Suppressor macrophage treated with lipopolysaccharide for 1 hour (primary cell): ENCODE measurements at regions not wholly inside any gene's neighbourhood (a gene's known extent, or its start where the extent isn't known, plus 50 kb on each side); places are given as distances from the start of the nearest gene placed in this dataset.
"Not testable (repeated sequence)": the region's sequence is repeated elsewhere in the genome, so short reads cannot be mapped to it uniquely, and the experiment has no call there.

ENCODE experiments used
- DNase-seq, 3 donors: peaks; one replicate each; pipeline ENCODE4 v3.0.0-alpha.2; 2020 to 2022

DNA sequence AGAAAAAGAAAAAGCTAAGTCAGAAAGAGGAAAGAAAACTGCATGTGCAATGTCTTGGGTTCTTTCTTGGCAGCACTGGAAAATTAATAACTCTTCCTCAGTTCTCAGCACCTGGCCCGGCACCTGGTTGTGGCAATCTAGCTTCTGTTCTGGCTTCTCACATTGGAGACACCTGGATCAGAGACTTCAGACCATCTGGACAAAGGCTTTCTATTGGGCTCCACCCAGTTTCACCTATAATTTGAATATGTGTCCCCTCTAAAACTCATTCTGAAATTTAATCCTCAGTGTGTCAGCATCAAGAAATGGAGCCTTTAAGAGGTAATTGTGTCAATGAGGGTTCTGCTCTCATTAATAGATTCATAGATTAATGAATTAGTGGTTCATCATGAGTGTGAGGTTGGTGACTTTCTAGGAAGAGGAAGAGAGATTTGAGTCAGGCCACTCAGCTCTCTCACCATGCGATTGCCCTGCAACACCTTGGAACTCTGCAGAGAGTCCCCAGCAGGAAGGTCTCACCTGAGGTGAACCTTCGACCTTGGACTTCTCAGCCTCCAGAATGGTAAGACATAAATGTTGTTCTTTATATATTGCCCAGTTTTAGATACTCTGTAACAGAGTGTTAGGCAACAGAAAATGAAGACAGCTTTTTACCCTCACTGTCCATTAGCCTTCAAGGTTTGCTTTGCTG is 679.9 kb downstream of the NTRK3 start:
- DNase-seq, result no peak

DNA sequence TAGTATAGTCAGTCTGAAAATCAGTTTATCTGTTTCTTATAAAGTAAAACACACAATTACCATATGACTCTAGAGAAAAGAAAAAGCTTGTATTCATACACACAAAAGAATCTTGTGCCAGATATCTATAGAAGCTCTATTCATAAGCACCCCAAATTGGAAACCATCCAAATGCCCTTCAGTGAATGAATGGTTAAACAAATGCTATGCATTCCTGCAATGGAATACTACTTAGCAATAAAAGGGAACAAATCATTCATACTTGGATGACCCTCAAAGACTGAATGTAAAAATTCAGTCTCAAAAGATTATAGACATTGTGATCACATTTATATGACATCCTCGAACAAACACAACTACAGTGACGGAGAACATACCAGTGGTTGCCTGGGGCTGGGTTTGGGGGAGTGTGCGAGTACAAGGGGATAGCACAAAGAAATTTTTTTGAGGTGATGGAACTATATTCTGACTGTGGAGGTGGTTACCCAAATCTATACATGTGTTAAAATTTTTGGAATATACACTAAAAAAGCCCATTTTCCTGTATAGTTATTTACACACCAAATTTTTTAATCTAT is 680.6 kb downstream of the NTRK3 start:
- DNase-seq, result no peak

DNA sequence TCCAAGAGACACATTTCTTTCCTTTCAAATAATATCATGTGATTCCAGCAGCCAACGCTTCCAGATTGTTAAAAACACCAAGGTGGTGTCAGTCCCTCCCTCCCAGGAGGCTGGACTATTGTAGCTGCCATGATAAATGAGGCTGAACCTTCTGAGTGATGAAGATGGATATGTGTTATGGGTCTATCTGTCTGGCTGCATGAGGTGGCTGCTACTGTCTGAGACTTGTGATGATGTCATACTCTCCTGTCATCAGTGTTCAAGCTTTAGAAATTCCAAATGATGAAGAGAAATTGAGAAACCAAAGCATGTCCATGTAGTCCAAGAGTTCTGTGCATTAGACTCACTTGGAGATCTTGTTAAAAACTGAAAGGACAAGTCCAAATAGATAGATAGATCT is 683.0 kb downstream of the NTRK3 start:
- DNase-seq, result no peak

DNA sequence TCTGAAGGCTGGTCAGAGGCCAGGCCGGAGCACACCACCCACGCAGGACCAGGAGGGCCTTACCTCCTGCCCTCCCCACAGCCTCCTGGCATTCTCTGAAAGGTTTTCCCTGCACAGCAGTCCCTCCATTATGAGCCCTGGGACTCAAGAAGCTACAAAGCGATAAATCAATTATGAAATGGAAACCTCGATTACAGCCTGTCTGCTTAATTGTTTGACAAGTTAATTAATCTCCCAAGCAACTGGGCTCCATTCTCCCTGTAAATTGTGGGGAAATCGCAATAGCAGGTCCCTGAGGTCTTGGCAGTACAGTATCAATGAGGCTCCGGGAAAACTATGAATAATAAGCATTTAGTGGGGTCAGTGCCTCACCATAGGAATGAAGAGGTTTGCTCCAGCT is 683.5 kb downstream of the NTRK3 start:
- no peak for DNase-seq

DNA sequence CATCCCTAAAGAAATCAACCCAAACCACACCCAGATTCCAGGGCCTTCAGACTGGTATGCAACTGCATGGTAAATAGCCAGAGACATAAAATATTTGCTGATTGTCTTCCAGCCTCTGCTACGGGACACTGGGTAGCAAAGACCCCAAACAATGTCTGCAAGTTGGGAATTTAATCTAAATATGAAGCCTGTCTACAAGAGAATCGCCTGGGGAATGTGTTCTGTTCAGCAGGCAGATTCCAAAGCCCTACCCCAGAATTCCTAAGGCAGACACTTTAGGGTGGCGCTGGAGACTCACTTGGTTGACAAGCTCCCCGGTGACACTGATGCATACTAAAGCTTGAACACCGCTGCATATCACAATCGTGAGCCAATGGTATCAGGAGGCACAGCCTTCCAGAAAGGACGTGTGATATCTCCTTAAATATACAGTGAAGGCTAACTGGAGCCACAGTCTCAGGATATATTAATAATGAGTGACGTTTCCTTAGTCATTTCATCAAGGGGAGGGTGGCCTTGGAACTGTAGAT is 684.1 kb downstream of the NTRK3 start:
- DNase-seq, result no peak

DNA sequence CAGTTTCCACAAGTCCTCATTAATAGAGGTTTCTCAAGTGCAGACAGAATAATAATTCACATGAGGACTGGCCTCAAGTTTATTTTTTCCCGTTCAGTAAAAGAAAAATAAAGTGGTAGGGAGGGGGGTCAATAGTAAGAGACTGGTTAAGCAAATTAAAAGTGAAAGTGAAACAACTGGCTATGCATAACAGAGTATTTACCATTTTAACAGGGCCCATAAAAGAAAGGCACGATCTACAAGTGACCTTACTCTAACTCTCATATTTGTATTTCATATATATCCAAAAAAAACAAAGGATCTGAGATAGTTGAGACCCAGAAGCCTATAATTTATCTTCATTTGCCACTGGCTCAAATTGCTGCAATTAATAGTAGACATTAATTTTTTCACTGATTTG is 686.3 kb downstream of the NTRK3 start:
- no peak for DNase-seq

DNA sequence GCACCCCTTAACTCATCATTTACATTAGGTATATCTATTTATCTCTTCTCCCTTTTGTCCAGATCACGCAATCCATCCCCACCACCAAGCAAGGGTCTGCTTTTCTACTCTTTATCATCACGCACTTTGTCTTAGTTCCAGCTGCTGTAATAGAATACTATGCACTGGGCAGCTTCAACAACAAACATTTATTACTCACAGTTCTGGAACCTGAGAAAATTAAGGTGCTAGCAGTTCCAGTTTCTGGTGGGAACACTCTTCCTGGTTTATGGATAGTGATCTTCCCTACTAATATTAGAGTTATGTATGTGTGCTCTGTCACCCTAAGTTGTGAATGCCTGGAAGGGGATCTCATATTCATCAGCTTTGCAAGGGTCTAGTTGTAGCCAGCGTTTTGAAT is 687.0 kb downstream of the NTRK3 start:
- DNase-seq, result no peak

DNA sequence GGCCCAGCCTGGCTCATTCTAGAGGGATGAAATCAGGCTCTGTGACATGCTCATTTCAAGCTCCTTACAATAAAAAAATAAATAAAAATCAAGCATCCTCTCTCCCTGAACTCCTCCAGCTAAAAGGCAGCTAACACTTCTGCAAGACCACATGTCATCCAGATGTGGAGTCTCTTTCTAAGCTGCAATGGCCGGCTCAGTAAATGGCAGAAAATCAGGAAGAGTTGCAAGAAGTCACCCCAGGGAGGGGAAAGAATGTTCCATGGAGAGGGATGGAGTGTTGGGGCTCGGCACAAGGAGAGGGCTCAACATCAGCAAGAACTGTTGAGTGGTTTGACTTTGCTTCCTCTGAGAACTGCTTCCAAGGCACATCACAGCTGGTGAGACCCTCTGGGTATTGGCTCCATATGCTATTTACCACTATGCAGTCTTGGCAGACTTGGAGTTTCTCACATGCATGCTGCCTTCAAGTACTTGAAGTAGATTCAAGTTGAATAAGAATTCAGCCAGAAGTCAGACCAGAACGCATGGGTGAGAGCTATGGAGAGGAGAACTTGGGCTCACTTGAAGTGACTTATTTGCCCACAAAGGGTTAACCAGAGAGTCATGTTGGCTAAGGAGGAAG is 689.0 kb downstream of the NTRK3 start:
- DNase-seq, result no peak

DNA sequence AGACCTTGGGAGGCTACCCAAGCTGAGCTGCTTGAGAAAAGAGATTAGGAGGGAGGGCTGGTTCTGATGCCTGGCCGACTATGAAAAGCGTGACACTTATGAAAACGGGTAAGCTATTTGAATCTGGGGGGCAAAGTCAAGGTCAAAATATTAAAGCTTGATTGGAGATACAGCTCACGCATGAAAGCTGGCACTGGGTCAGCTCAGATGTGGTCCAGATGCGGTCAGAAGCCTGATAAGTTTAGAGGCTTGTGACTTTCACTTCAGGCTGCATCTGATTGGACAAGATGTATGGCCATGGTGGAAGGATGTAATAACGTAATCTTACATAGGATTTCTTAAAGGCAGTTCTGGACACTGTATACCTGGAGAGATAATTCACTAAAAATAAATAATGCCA is 690.3 kb downstream of the NTRK3 start:
- DNase-seq, result no peak

DNA sequence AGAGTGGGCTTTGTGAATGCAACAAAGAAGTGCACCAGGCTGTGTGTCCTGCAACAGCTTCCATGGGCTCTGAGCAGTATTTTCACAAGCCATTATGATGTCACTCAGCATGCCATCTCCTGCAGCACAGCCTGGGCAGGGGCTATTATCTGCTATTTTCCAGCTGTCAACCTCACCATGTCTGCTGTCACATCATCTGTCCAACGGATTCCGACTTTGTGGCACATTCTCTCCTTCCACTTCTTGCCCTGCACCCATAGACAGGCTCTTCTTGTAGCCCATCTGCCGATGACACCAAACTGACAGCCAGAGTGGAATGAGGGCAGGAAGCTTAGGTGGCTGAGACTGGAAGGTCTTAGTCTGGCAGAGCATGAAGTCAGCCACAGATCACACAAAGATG is 691.9 kb downstream of the NTRK3 start:
- no peak for DNase-seq

DNA sequence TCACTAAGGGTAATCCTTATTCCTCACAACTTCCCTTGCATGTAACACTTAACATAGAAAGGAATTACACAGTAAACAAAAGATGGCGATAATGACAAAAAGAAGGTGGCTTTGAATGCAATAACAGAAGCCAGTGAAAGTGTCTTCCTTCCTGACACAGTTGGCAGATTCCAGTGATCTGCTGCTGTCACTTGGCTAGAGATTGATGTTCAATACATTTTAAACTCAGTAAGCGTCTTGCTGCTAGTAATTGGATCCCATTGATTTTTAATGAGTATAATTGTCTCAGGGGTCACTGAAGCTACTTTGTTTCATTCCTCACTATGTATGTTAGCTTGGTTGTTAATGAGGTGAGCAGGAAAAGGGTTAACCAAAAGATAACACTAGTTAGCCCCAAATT is 692.7 kb downstream of the NTRK3 start:
- DNase-seq, result no peak

DNA sequence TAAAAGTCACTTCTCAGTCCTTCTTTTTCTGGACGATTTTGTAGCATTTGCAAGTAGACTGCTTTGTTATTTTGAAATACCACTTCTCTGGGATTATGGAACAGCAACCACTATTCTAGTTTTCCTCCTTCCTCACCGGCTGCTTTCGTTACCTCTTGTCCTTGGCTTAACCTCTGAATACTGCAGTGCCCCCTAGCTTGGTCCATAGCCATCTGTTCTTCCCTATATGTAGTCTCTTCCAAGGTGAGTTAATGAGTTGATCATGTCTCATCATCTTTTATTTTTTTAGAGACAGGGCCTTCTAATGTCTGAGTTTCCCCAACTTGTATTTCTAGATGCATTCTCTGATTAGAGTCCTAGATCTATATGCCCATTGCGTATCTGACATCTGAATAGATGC is 694.3 kb downstream of the NTRK3 start:
- no peak for DNase-seq

DNA sequence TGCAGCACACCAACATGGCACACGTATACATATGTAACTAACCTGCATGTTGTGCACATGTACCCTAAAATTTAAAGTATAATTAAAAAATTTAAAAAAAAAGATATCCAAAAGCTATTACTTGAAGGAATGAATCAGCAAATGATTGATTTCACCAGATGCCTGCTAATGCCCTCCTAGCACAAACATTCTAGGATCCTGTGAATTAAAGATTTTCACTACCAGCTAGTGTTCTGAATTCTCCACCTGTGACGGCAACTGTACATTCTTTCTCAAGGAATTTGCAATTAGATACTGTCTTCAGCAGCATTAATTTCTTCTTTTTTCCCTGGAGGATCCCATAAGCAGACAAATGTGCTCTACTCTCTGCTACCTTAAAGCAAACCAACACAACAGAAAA is 694.9 kb downstream of the NTRK3 start:
- DNase-seq, result no peak

DNA sequence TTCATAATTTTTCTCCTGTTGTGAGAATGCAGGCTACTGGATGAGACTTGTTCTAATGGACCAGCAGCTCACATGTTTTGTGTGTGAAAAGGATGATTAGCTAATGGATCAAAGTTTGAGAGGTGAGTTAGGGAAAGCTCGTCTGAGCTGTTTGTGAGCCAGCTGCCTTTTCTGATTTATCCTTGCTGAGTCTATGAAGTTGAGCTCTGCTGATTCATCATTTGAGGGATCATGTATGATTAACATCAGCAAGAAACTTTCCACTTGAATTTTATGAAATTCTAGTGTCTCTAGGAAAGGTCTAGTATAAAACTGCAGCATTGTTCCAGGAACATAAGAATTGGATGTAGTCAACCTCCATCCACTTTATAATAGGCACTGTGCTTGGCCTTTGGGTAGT is 698.7 kb downstream of the NTRK3 start:
- no peak for DNase-seq

DNA sequence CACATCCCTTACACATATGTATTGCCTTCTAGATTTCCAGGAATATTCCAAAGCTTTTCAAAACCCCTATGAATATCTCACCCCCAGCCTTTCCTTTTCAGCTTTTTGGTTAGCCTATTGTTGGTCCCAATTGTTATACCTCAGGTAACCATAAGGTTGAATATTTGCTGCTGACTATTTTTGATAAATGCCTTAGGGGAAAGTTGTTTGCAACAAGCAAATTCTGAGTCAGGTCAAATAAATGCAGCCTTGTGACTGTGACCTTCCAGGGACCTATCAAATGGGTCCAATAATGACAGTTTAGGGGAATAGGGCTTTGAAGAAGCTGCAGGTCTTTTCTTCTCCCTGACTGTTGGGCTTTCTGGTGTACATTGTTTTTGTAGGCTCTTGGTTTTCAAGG is 699.7 kb downstream of the NTRK3 start:
- no peak for DNase-seq

DNA sequence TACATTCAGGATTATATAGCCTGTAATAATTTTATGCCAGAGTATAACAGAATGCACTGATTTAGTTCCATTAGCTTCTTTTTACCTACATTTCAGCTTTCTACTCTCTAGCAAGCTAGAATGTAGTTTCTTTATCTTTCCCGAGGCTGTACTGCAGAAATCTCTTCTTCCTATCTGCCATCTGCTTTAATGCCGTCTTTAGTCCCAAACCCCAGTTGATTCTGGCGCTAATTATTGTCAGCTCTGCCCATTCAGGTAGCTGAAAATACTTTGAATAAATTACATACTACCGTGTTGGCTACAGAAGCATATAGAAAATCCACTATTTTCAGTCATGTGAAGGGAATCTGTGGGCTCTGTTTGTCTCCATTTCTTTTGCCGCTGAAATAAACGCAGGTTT is 706.7 kb downstream of the NTRK3 start:
- DNase-seq, result no peak

DNA sequence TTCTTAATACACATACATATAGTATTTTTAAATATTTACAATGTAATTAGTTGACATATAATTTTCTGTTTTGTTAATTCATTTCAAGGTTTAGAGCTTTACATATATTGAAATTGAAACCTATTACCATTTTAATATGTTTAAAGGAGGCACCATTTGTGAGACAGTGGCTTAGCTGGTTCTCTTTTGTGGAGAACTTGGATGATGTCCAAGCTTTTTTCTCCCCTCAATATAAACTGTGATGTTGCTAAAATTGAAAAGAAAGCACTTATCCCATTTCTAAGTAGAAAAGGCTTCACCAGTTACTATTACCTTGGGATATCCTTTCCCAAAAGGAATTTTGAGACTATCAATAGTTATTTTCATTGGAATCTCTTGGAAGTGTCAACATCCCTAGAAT is 707.2 kb downstream of the NTRK3 start:
- no peak for DNase-seq

DNA sequence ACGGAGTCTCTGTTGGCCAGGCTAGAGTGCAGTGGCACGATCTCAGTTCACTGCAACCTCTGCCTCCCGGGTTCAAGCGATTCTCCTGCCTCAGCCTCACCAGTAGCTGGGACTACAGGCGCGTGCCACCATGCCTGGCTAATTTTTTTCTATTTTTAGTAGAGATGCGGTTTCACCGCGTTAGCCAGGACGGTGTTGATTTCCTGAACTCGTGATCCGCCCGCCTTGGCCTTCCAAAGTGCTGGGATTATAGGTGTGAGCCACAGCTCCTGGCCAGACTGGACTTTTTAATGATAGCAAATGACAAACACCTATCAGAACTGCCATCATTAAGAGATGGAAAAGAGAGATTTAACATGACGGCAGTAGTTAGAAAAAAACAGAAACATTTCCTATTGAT is 707.9 kb downstream of the NTRK3 start:
- not testable (repeated sequence) for DNase-seq

DNA sequence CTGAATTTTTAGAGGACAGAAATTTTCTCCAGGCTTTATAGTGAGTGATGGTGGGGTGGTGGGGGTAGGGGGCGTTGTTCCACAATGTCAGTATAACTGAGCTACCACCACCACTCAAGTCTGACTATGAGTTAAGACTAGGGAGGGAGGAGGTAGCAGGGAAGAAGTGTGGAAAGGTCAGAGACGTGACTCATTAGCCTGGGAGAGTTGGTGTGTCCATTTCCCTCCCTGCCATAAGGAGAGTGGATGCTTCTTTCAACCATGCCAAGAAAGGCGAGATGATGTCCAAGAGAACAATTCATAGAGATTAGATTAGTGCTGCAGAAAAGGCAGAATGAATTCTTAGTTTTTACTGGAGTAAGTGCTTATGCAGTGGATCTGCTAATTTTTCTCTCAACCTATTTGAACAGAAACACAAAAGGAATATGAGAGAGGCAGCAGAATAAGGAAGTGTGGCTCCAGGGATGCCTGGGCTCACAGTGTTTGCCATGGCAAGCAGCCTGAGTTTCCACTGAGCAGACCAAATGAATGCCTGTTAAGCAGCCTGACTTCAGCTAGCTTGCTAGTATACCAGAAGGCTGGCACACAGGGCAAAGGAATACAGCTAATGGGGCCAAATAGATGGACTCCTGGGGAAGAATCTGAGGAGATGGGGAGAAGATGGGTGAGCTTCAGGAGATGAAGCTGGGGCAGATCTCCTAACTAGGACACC is 708.9 kb downstream of the NTRK3 start:
- no peak for DNase-seq

DNA sequence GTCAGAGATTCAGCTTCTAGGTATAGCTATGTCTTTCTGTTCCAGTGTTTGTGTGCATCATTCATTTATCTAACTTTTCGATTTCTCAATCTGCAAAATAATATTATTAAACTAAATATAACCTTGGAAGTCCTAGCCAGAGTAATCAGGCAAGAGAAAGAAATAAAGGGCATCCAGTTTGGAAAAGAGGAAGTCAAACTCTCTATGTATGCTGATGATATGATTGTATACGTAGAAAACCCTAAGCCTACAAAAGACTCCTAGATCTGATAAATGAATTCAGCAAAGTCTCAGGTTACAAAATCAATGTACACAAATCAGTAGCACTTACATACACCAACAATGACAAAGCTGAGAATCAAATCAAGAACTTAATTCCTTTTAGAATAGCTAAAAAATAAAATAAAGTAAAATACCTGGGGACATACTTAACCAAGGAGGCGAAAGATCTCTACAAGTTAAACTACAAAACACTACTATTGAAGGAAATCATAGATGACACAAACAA is 718.2 kb downstream of the NTRK3 start:
- no peak for DNase-seq

DNA sequence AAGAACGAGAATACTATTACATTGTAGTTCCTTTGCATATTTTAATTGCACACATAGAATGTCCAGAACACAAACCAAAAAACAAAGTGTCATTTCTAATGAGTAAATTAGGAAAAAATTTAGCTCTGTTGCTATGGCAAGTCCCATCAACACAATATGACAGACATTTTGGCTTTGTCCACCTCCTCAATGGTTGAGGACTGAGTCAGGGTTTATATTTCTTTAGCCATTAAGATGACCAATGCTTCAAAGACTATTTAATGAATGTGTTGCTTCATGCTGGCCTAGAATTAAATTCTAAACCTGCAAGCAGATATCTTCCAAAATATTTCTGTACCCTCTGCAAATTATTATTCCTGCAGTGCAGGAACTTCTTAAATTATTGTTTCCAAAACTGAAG is 719.2 kb downstream of the NTRK3 start:
- no peak for DNase-seq

DNA sequence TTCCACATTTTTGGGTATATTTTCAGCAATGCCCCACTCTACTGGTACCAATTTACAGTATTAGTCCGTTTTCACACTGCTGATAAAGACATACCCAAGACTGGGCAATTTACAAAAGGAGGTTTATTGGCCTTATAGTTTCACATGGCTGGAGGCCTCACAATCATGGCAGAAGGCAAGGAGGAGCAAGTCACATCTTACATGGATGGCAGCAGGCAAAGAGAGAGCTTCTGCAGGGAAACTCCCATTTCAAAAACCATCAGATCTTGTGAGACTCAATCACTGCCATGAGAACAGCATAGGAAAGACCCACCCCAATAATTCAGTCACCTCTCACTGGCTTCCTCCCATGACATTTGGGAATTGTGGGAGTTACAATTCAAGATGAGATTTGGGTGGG is 722.9 kb downstream of the NTRK3 start:
- DNase-seq, result not testable (repeated sequence)

DNA sequence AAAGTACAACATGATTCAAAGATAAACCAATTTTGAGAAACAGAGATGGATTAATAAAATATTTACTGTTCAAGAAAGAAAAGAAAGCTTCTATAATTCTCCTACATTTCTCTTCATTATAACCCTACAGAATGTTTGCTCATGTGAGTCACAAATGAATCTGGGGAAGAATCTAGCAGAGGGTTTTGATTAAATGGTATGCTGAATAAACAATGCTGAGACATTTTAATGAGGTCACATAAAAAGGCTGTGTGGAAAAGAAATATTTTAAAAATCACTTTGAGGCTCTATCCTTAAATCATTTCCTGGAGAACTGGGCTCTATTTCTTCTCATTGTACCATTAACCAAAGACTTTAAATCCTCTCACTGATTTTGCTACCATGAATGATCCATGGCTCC is 727.7 kb downstream of the NTRK3 start:
- no peak for DNase-seq

DNA sequence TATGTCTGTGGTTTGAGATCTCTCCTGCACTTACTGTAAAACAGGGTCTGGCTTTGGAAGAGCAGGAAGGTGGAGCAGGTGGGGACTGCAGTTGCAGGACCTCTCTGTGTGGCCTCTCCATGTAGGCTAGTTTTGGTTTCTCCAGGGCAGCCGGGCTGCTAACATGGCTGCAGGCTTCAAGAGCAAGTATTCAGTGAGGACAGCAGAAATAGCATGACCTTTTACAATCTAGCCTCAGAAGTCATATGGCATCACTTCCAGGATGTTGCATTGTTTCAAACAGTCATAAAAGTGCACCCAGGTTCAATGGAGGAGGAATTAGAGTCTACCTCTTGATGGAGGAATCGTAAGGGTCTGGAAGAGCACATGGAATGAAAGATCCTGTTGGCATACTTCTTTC is 728.7 kb downstream of the NTRK3 start:
- DNase-seq, result no peak
